ENCODE measurements at regions not wholly inside any gene's neighbourhood (a gene's known extent, or its start where the extent isn't known, plus 50 kb on each side); places are given as distances from the start of the nearest gene placed in this dataset.

- no peak for DNase-seq
These were observed 52.2 kb upstream of the LSM14A start for GRCh38 chr19:34120141-34120540.

- peak; percentile 10 to 55 (median 24) for DNase-seq
These were observed 51.3 kb upstream of the LSM14A start for GRCh38 chr19:34120846-34121639.
